NCI-H146 treated with DMSO at 0.1 percent for 48 hours (cell line): ENCODE measurements at regions not wholly inside any gene's neighbourhood (a gene's known extent, or its start where the extent isn't known, plus 50 kb on each side); places are given as distances from the start of the nearest gene placed in this dataset.

Experiments used
- DNase-seq: peaks from one replicate; lab custom pipeline; 2025; ENCODE audit not compliant: unreplicated experiment; lab: John Stamatoyannopoulos, UW

DNA sequence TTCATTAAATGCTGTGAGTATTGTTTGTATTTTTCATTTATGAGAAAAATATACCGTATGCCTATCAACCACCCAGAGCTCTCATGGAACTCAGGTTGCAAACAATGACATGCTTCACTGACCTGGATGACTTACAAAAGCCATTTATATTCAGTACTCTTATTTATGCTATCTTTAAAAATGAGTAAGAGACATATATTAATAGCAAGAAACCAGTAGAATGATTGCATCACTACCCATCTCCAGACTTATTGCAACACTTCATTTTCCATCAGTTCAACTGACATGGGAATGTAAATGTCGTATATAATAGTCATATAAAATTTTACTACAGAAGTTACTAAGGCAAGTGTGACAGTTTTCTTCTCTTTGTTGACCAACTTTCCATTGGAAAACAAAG is 69.1 kb downstream of the OTP start:
- DNase-seq: no peak

DNA sequence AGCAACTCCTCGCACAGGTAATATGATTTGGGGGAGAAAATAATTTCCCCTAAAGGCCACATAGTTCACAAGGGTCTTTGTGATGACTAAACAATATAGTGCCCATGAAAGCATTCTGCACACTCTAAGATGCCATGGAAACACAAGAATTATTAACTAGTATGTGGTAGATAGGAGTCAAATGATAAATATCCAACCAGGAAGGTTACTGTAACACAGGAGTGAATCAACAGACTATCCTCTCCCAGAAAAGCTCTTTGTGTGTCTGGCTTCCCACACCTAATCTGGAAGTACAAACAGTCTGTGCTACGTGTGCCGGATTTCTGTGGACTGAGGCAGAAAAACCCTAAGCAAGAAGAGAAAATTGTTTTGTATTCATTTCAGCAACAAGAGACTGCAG is 70.0 kb downstream of the OTP start:
- DNase-seq: no peak

DNA sequence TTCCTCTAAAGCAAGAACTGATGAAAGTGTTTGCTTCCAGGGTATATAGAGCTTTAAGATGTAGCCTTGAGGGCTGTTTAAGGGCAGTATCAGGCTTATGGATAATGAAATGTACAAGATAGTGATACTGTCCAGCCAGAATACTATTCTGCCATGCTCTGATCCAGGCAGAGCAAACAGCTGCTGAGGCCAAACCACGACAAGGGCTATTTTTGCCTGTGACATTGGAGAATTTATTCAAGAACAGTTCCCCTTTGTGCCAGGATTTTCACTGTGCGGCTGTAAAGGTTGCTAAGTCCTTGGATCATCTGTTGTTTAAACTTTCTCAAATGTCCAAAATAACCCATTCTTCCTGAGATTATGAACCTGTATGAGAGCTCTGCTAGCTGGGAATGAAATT is 70.4 kb downstream of the OTP start:
- no peak for DNase-seq

DNA sequence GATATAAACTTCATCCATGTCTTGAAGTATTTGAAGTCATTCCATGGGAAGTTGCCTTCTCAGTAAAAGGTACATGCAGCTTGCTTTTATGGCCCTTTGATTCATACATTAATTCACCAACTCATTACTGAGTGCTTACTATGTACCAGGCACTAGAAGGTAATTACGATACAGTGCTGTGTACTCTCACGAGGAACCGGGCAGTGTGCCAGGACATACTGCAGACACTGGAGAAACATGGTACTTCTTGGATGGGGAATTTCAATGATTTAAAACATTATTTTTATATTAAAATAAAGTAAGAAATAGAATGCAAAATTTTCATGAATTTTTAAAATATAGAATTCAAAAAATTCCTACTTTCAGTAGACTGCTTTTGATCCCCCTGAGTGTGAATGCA is 71.4 kb upstream of the WDR41 start:
- DNase-seq: no peak

DNA sequence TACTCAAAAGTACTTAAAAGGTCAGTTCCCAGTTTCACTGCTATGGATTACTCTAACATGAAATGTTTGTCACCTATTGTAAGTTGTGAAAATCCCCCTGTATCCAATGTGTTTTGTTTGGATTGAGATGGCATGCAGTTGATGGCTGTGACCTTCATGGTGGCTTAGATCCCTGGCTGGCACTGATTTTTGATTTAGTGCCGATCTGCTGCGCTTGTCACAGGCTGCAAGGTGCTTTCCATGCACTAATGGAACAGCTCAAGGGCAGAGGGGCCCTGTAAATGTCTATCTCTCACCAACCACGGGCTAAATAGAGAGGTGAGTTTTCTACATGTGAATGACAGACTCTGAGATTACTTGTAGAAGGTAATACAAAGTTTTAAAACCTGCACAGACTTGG is 69.8 kb upstream of the WDR41 start:
- no peak for DNase-seq

DNA sequence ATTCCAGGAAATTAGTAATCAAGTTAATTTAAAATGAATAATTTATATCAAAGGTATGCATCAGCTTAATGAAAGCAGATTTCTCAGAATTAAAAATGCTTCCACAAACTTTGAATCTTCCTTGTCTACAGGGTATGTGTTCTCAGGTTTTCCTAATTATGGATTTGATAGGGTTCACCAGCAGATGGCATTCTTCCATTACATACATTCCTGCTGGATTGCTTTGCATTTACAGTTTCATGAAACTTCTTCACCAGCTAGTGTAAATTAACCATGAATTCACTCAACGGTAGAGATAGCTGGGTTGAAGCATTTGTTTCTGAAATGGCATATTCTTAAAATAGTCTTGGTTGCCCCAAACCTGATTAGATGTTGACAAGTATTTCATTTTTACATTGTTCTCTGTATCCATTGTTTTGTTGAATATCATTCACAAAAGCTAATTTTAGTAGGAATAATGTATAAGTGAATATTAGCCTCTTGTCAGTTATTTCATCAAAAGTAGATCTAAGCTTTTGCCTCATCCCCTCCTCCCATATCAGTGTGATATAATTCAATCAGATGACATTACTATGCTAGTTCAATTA is 68.7 kb upstream of the WDR41 start:
- DNase-seq: peak; percentile 21

DNA sequence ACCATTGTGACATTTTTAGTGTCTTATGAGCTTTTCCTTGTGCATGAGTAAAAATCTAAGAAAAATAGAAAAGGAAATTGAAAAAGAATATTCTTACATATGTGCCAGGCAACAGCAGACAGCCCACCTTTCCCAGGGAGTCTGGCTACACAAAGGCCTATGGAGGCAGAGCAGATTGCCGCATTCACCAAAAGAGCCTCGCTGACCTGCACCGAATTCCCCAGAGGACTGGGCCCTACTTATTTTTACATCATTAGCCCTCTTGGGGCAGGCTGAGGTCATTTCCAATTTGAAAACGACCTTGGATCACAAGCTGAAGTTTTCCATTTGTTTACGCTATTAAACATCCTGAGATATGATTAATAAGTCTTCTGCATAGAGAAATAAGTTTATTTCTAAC is 66.2 kb upstream of the WDR41 start:
- no peak for DNase-seq

DNA sequence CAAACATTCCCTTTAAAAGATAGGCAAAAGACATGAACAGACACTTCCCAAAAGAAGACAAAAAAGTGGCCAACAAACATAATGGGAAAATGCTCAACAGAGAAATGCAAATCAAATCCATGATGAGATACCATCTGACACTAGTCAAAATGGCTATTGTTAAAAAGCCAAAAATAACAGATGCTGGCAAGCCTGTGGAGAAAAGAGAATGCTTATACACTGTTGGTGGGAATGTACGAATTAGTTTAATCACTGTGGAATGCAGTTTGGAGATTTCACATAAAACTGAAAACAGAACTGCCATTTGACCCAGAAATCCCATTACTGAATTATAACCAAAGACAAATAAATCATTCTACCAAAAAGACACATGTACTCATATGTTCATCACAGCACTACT is 58.3 kb upstream of the WDR41 start:
- DNase-seq: no peak

DNA sequence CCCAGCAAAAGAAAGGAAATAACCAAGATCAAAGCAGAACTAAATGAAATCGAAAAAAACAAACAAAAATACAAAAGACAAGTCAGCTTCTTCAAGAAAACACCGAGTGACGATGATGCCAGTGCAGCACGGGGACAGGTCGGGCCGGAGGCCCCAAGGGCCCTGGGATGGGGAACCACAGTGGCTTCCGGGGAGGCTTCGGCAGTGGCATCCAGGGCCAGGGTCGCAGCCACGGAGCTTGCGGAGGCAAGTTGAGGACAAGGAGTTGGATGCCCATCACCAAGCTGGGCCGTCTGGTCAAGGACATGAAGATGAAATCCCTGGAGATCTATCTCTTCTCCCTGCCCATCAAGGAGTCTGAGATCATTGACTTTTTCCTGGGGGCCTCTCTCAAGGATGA is 53.2 kb upstream of the WDR41 start:
- DNase-seq: no peak
